HG02943 (cell line): ENCODE measurements at regions not wholly inside any gene's neighbourhood (a gene's known extent, or its start where the extent isn't known, plus 50 kb on each side); places are given as distances from the start of the nearest gene placed in this dataset.
"Not testable (repeated sequence)": the region's sequence is repeated elsewhere in the genome, so short reads cannot be mapped to it uniquely, and the experiment has no call there.

Experiments
- ATAC-seq: cut with Tn5 transposase; IDR thresholded peaks from one replicate; pipeline ENCODE4 v1.9.1; 2021; ENCODE audit warnings: mild to moderate bottlenecking, low read depth, moderate library complexity; ENCODE audit not compliant: unreplicated experiment

DNA sequence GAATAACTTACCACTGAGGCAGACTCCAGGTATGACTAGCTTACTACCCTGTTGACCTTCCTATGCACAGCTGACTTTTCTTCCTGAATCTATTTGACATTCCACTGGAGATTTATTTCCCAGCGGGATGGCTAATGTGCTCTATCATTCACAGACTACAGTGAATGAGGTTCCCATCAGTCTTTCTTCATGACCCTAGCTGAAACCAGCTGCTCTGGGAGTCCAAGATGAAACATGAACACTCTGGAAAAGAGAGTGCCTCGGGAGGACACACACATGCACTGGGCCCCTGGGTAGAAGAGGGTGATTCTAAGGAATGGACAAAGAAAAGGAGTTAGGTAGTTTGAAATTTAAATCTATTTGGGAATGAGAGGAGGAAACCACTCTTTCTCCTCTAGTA, 82.6 kb upstream of the DST start:
- ATAC-seq: no peak

DNA sequence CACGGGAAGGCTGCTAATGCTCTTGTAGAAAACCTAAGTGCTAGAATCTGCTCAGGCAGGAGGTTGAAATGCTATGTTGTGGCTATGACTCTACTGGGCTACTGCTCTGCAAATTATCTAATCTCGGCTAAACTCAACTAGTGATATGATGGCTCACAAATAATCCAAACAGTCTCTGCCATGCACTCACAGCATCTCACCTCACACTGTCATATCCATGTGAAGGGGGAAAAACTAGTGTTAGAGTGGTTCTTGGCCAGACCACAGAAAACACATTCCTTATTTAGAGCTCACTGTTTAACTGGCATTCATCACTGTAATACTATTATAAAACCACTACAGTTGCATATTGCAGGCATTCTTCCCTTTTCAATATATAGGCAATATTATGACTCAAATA, 81.8 kb upstream of the DST start:
- ATAC-seq: no peak

DNA sequence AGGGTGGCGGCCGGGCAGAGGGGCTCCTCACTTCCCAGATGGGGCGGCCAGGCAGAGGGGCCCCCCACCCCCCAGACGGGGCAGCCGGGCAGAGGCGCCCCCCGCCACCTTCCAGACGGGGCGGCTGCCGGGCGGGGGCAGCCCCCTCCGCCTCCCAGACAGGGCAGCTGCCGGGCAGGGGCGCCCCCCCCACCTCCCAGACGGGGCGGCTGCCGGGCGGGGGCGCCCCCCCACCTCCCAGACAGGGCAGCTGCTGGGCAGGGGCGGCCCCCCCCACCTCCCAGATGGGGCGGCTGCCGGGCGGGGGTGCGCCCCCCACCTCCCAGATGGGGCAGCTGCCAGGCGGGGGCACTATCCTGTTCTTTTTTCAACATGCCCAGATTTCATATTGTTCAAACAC, 78.2 kb upstream of the DST start:
- ATAC-seq: no peak

- ATAC-seq: not testable (repeated sequence)
Observed at GRCh38 chr6:56720202-56720601, 77.5 kb upstream of the DST start.

DNA sequence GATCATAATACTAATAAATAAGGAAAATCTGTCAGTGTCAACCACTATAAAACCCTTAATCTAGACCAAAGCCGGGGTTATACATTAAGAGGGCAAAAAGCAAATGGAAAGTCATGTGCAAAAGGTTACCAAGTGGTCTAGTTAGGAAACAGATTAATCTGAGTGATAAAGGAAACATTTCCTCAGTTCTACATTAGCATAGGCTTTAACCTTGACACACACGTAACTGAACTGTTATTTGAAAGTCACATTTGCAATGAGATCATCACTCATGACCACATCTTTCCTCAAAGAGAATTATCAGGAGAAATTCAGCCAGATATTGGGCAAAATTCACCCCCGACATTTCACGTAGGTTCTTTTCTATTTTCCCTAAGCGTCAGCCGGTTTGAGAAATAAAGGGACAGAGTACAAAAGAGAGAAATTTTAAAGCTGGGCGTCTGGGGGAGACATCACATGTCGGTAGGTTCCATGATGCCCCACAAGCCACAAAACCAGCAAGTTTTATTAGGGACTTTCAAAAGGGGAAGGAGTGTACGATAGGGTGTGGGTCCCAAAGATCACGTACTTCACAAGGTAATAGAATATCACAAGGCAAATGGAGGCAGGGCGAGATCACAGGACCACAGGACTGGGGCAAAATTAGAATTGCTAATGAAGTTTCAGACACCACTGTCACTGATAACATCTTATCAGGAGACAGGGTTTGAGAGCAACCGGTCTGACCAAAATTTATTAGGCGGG, 76.8 kb upstream of the DST start:
- ATAC-seq: not testable (repeated sequence)

DNA sequence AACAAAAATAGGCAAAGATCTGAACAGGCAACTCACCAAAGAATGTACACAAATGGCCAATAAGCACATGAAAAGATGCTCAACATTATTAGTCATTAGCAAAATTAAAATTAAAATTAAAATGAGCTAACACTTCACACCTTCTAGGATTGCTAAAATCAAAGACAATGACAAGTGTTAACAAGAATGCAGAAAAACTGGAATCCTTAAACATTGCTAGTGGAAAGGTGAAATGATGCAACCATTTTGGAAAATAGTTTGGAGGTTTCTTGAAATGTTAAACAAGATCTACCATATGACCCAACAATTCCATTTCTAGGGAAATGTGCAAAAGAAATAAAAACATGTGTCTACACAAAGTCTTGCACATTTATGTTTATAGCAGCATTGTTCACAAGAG, 75.5 kb upstream of the DST start:
- no peak for ATAC-seq

DNA sequence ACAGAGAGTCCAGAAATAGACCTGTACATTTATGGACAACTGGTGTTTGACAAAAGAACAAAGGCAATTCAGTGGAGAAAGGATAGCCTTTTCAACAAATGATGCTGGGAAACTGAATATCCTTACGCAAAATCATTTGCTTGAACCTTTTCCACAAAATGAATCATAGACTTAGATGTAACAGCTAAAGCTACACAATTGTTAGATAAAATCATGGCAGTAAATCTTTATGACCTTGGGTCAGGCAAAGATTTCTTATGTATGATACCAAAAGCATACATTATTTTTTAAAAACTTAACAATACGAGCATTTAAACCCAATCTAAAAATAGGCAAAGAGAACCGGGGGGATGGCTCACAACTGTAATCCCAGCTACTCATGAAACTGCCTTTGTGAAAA, 73.5 kb upstream of the DST start:
- no peak for ATAC-seq

DNA sequence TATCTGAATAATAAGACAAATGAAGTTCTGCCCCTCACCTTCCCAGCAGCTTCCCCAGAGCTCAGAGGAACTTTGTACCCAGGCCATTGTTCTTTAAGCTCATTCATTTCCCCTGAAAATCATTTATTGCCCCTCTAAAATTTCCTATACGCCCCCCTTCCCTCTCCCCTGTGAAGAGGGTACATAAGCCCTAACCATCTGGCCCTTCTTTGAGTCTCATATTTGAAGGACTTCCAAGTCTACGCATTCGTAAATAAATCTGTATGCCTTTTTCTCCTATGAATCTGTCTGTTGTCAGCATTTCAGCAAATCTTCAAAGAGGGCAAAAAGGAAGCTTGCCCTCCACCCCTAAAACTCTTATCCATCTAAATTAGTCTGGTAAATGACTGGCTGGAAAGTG, 73.1 kb upstream of the DST start:
- no peak for ATAC-seq

GRCh38 chr6:56714982-56715456, 72.3 kb upstream of the DST start:
- no peak for ATAC-seq

DNA sequence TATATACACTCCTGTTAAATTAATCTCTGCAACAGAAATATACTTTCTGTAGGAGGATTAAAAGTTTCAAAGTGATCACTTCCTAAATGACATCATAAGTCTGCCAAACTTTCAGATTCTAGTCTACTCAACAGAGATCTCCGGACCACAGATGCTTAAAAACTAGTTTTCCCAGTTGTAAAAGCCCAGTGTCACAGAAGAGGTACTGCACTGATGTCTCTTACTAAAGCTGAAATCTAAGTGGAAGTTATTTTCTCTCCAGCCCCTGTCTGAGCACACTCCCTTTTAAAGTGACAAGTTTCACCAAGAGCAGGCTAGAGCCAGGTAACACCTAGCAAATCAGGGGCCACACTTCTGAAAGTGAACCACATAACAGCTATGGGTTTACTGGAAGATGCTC, 71.6 kb upstream of the DST start:
- no peak for ATAC-seq

GRCh38 chr6:56713254-56713672, 70.6 kb upstream of the DST start:
- no peak for ATAC-seq

GRCh38 chr6:56710967-56711366, 68.3 kb upstream of the DST start:
- ATAC-seq: no peak

- ATAC-seq: no peak
Observed at GRCh38 chr6:56709650-56710049, 67.0 kb upstream of the DST start.

DNA sequence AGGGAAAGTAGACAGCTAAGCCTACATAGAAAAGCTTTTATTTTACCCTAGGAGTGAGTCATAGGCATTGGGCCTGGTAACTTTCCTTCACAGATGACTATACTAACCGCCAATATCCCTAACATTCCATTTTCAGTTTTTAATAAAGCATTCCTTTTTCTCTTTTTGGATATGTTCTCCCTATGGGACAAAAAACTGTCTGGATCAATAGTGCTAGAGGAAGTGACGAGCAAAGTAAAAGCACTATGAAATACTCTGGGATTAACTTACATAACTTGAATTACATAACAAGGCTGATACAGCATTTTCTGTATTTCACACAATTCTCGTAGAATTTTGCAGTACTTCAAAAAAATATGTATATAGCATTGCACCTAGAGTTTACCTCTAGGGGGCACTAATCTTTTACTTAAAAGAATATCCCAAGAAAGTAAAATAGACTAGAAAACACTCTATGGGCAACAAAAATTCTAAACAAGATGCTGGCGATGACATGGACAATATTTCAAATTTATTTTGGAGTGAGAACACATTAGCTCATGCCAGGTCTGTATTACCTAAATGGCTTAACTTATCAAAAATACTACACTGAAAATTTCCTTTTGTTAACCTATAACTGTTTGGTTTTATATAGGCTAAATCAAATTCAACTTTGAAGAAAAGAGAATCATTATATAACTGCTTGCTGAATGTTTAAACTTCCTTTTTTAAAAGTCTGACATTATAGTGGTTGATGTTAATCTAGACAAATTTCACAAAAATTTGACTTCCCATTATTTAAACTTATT, 66.3 kb upstream of the DST start:
- no peak for ATAC-seq

DNA sequence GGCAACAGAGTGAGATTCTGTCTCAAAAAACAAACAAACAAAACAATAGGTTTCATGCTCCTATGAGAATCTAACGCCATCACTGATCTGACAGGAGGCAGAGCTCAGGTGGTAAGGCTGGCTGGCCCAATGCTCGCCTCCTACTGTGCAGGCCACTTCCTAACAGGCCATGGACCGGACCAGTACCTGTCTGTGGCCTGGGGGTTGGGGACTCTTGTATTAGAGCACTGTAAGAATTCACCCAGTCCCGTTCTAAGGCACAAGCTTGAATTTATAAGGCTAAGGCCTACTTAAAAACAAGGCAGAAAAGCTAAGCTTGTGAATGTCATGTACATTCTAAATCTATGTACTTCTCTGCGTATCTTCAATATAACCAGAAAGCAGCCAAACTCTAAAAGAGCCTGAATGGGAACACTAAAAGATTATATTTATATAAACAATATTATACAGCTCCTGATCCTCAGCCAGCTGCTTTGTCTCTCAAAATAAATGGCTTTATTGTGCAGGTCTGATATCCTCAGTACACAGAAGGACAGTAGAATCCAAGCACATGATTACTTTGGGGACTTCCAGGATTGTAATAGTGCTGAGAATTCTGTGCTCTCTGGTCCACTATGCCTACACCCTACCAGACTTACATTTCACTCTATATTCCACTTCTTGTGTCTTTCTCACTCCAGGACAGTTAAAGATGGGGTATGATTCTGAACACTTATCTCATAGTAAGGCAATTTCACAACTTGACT, 64.5 kb upstream of the DST start:
- ATAC-seq: no peak

DNA sequence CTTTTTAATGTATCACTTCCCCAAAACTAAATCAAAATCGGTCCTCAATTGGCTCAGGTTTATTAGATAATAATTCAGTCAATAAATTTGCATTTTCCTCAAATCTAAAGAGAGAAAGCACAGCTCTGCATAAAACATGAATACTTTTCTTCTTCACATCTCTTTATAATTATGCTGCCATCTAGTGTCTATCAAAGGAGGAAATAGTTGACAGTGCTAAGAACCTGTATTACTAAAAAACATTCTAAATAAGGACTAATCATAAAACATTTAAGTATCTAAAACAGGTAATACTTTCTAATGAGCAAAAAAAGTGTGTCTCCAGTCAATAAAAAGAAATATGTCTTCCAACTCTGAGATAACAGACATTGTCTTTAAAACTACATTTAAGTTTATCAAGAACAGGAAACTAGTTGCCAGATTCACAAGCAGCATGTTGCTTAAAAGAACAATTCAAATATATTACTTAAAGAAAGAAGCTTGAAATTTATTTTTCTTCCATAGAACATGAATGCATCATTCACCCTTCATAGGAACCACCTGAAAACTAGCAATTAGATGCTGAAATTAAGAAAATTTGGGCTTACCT, 56.5 kb upstream of the DST start:
- no peak for ATAC-seq

GRCh38 chr6:56695702-56696101, 53.0 kb upstream of the DST start:
- ATAC-seq: no peak

- no peak for ATAC-seq
Observed at GRCh38 chr6:56694002-56694401, 51.3 kb upstream of the DST start.

DNA sequence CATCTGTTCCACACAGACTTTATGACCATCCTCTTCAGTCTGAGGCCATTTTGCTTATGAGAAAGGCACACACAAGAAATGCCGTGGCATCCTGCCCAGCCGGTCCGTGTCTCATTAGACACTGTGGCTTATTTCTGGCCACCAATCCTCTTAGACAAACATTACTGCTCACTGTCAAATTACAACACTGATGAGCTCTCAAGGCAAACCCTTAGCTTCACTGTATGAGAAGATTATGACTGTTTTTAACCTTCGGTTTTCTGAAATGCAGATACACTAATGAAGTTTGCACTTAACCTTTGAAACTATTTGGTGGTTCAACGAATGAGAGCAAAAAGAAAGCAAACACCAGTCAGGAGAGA, 50.5 kb upstream of the DST start:
- no peak for ATAC-seq

- no peak for ATAC-seq
Observed at GRCh38 chr6:56692523-56693245, 50.0 kb upstream of the DST start.
